ENCODE measurements at regions not wholly inside any gene's neighbourhood (a gene's known extent, or its start where the extent isn't known, plus 50 kb on each side); places are given as distances from the start of the nearest gene placed in this dataset.
A peak's percentile ranks its signal among the peaks of the same experiment; 100 is the strongest.

DNA sequence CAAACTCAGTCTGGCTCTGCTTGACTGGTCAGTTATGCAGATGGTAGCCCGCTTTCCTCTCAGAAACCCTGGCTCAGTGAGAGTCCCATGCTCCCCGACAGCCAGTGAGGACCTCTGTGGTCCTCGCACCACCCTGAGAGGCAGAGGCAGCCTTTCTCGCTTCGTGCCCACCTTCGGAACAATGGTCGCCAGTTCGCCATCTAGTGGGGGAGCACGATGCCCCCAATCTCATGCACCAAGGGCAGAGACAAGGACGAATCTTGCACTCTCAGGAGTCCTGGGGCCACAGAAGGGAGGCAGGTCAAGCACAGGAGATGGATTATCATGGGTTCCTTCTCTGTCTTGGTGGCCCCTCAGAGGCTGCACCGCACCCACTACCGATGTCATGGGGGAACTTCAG lies 75.2 kb downstream of the RHCG start:
- no peak for DNase-seq (ENCODE audit: low read depth in 2 of 2)

DNA sequence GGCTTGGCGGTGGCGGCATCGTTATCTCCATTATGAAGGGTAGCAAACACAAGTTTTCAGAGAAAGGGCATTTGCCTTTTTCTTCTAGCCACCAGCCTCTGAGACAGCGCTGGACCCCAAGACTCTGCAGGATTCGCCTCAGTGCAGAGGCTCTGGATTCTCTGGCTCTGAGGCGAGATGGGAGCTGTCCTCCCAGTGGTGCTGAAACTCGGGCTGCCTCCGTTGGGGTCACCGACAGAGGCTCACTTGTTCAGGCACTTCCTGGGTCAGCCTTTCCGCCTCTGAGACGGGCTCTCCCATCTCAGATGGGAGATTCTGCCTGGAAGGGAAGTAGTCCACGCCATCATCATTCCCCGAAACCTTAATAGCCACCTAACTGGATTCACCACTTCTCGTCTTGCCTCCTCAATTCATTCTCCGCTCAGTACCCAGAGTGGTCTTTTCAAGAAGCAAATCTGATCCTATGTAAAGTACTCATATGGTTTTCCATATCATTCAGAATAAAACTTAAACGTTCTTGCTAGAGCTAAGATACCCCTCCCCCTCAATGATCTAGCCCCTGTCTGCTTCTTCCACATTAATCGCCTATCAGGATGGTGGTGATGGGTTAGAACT lies 76.9 kb downstream of the RHCG start:
- no peak for DNase-seq (ENCODE audit: low read depth in 2 of 2)

- DNase-seq (ENCODE audit: low read depth in 2 of 2): no peak
These were observed 79.1 kb downstream of the RHCG start for GRCh38 chr15:89417206-89417725.

- peak; percentile 18 to 35 for DNase-seq (ENCODE audit: low read depth in 2 of 2)
These were observed 79.8 kb downstream of the RHCG start for GRCh38 chr15:89416339-89417183.

- DNase-seq (ENCODE audit: low read depth in 2 of 2): no peak
These were observed 79.9 kb upstream of the POLG start for GRCh38 chr15:89414571-89414970.

GRCh38 chr15:89413877-89414276 lies 79.3 kb upstream of the POLG start:
- DNase-seq (ENCODE audit: low read depth in 2 of 2): no peak

DNA sequence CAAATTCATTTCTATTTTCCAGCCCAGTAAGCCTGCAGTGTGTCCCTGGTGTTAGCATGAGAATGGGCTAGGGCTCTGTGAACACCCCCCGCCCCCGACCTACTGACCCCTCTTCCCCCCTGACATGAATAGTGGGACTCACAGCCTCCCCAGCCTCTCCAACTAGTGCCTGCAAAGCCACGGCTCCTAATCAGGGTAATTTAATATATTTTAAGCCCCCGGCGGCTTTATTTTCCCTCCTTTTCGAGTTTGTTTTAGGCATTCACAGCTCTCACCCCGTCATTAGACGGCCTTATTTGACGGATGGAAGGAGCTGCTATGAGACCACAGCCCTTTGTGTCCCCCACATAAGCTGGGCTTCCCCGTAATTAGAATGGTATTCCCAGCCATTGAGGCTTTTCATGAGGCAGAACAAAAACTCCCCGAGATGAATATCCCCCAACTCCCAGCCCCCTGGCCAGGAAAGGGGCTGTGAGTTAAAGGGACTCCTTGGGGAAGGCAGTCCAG lies 78.3 kb upstream of the POLG start:
- DNase-seq (ENCODE audit: low read depth in 2 of 2): no peak

DNA sequence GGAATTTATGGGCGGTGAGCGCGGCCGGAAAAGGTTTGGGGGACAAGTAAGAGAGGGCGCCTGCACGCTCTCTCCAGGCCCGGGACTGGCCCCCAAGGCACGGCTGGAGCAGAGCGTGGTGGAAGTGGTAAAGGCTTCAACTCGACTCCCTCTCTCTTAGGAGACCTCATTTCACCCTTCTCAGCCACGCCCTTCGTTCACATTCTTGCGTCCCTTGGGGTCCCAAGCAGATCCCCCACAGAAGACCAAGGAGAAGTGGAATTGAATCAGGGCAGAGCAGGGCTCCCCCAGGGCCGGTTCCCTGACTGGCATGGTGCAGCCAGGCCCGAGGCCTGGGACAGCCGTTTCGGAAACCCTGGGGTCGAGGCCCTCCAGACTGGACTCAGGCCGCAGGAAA lies 75.4 kb upstream of the POLG start:
- DNase-seq (ENCODE audit: low read depth in 2 of 2): no peak

DNA sequence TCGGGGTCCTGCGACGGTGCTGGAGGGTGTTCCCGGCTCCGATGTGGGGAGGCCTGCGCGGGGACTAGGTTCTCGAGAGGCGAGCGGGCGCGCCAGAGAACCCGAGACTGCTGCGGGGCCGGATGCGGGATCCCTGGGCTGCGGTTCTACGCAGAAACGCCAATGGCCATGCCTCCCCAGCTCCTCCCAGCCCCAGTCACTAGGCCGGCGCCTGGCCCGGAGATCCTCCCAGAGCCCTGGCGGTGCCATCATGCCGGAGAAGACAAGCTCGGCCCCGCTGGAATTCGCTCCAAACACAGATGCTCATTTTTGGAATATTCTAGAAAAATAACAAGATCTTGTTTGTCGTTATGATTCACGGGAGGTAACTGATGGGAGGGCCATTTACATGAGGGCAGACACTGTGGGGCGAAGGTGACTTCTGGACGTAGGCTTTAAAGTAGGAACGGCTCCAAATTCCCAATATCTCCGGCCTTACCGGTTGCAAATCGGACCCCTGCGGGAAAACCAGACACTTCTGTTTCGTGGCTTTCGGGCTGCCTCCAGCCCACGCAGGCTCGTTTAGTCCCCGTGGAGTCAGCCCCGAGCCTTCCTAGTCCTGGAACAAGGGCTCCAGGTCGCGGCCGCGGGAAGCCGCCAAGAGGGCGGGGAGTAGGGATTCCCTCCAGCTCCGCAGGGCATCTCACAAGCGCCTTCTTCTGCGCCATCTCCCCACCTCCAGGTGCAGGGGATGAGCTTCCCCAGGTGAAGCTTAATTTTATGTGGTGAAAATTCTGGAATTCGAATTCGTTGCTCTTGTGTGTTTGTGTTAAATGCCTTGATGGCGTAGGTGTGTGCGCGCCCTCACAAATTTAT lies 74.8 kb upstream of the POLG start:
- DNase-seq (ENCODE audit: low read depth in 2 of 2): no peak

DNA sequence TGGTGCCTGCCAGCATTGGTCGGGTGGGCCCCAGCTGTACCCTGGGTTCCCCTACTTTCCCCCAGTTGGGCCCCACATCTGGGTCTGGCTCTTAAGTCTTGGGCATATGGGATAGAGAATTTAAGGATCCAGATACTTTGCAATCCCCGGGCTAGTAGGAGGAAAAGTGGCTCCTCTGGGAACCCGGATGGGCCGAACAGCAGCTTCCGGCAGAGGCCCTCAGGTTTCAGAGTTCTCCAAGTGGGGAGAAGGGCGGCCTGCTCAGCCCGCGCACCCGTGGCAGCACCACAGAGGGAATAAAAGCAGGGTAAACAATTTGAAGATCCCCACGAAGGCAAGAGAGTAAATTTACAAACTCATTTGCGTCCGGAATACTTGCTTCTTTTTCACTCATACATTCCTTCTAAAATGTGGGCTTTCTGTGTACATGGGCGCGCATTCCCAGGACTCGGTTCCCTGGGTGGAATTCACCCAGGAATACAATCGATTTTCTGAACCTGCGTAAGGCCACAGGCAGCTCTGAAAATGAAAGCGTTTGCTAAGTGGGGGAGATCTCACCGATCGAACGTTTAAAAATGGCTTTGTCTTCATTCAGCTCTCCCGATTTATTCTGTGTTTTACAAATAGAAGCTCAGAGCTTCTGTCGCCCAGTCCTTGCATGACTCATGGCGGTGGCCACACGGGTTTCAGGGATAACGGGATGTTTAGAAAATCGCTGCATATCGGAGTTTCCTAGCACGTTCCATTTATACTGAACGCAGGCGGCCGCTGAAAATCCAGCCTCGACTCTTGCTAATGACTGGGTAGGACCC lies 74.0 kb upstream of the POLG start:
- no peak for DNase-seq (ENCODE audit: low read depth in 2 of 2)

GRCh38 chr15:89406940-89407607 lies 72.5 kb upstream of the POLG start:
- no peak for DNase-seq (ENCODE audit: low read depth in 2 of 2)

GRCh38 chr15:89406218-89406939 lies 71.8 kb upstream of the POLG start:
- DNase-seq (ENCODE audit: low read depth in 2 of 2): no peak

DNA sequence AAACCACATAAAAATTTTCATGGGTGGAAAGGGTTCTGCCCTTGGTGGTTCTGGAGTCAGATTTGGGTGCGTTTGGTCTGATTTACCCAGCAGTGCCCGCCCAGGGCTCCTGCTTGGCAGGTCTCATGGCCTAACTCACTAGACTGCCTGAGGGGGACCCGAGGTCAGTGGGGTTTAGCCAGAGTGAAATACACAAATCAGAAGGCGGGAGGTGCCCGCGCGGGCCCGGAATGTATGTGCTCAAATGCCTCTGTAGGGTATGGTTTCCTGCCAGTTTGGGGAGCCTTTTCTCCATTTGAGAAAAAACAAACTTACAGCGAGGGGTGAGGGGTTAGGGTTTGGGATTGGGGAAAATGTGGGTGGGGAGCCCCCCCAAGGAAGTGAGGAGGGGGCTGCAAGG lies 70.9 kb upstream of the POLG start:
- DNase-seq (ENCODE audit: low read depth in 2 of 2): no peak

GRCh38 chr15:89404023-89404422 lies 69.4 kb upstream of the POLG start:
- no peak for DNase-seq (ENCODE audit: low read depth in 2 of 2)

GRCh38 chr15:89402518-89402805 lies 67.8 kb upstream of the POLG start:
- DNase-seq (ENCODE audit: low read depth in 2 of 2): no peak

GRCh38 chr15:89401631-89402517 lies 67.2 kb upstream of the POLG start:
- no peak for DNase-seq (ENCODE audit: low read depth in 2 of 2)

- DNase-seq (ENCODE audit: low read depth in 2 of 2): no peak
These were observed 66.3 kb upstream of the POLG start for GRCh38 chr15:89400782-89401545.

GRCh38 chr15:89400116-89400781 lies 65.6 kb upstream of the POLG start:
- no peak for DNase-seq (ENCODE audit: low read depth in 2 of 2)
